Neural progenitor cell (in vitro differentiated cells): ENCODE measurements at regions not wholly inside any gene's neighbourhood (a gene's known extent, or its start where the extent isn't known, plus 50 kb on each side); places are given as distances from the start of the nearest gene placed in this dataset.

Source experiments
- EZH2phosphoT487 ChIP-seq: fragments of 200-600 bp; sonication (generic); IDR thresholded peaks from 2 replicates; pipeline ENCODE4 v1.6.1; 2017; ENCODE audit warnings: antibody characterized with exemption
- TF ChIP-seq, protein P1 (sequence below): fragments of 200-600 bp; sonication (generic); IDR thresholded peaks from 2 replicates; pipeline ENCODE4 v1.5.1; 2017; ENCODE audit warnings: antibody characterized with exemption, mild to moderate bottlenecking

DNA sequence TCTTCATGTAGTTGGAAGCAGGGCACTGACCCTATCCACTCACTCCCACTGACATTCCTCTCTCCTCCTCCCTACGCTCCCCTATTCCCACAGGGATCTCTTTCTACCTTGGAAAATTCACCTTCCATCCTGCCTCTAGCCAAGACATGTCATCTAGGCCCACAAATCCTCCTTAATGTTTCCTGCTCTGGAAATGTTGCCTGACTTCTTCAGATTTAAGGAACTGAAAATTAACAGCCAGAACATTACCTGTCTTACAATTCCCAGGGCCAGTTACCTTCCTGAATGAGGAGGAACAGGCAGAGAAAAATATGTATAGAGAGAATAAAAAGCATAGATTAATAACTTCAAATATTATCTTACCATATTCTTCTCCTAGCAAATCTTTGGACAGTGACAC, 147.3 kb downstream of the MRPL39 start:
- TF ChIP-seq, protein P1, sequence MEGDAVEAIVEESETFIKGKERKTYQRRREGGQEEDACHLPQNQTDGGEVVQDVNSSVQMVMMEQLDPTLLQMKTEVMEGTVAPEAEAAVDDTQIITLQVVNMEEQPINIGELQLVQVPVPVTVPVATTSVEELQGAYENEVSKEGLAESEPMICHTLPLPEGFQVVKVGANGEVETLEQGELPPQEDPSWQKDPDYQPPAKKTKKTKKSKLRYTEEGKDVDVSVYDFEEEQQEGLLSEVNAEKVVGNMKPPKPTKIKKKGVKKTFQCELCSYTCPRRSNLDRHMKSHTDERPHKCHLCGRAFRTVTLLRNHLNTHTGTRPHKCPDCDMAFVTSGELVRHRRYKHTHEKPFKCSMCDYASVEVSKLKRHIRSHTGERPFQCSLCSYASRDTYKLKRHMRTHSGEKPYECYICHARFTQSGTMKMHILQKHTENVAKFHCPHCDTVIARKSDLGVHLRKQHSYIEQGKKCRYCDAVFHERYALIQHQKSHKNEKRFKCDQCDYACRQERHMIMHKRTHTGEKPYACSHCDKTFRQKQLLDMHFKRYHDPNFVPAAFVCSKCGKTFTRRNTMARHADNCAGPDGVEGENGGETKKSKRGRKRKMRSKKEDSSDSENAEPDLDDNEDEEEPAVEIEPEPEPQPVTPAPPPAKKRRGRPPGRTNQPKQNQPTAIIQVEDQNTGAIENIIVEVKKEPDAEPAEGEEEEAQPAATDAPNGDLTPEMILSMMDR: no peak
- no peak for TF ChIP-seq EZH2phosphoT487
